Sigmoid colon (tissue), 6 donors: ENCODE measurements at regions not wholly inside any gene's neighbourhood (a gene's known extent, or its start where the extent isn't known, plus 50 kb on each side); places are given as distances from the start of the nearest gene placed in this dataset.

ENCODE experiments used
- DNase-seq: peaks from one replicate; pipeline ENCODE4 v3.0.0-alpha.2; 2019
- H3K27ac ChIP-seq, 4 donors: fragments of 200-600 bp; sonication (generic); one replicate each; pipeline ENCODE4 v1.5.1; 2016 to 2019; ENCODE audit warnings: mild to moderate bottlenecking in 1 of 4
- H3K27me3 ChIP-seq, 3 donors: fragments of 200-600 bp; sonication (generic); one replicate each; pipeline ENCODE4 v1.5.1; 2019; ENCODE audit warnings: mild to moderate bottlenecking in 1 of 3
- H3K36me3 ChIP-seq, 4 donors: fragments of 200-600 bp; sonication (generic); one replicate each; pipeline ENCODE4 v1.5.1; 2016 to 2019
- H3K4me1 ChIP-seq, 4 donors: fragments of 200-600 bp; sonication (generic); one replicate each; pipeline ENCODE4 v1.5.1; 2017 to 2019
- H3K4me3 ChIP-seq, 4 donors: fragments of 200-600 bp; sonication (generic); one replicate each; pipeline ENCODE4 v1.5.1; 2017 to 2019; ENCODE audit warnings: mild to moderate bottlenecking in 2 of 4, moderate library complexity in 1 of 4
- H3K9me3 ChIP-seq, 4 donors: fragments of 200-600 bp in 3 of 4; sonication (generic) in 3 of 4; one replicate each; pipeline versions ENCODE4 v1.5.1 to v1.6.1; 2013 to 2019
- CTCF ChIP-seq, 4 experiments: fragments of 450-650 bp in 3 of 4; fragments of 200-600 bp in 1 of 4; IDR thresholded peaks; one replicate each; pipeline ENCODE4 v1.5.1; 2016 to 2019; ENCODE audit warnings: antibody characterized with exemption in 4 of 4, mild to moderate bottlenecking in 3 of 4, moderate library complexity in 2 of 4
- EP300 ChIP-seq, 4 donors: sonication (generic); formaldehyde crosslinking; IDR thresholded peaks; one replicate each; pipeline ENCODE4 v1.6.1; 2017; ENCODE audit warnings: antibody characterized with exemption in 4 of 4
- POLR2A ChIP-seq, 2 donors: fragments of 450-650 bp; IDR thresholded peaks; one replicate each; pipeline ENCODE4 v1.6.1; 2016; ENCODE audit warnings: antibody characterized with exemption in 2 of 2, mild to moderate bottlenecking in 2 of 2, moderate library complexity in 2 of 2
- POLR2AphosphoS5 ChIP-seq, 4 donors: sonication (generic); formaldehyde crosslinking; IDR thresholded peaks; one replicate each; pipeline ENCODE4 v1.6.1; 2017; ENCODE audit warnings: antibody characterized with exemption in 4 of 4
- WGBS, 2 donors: extraction: QIAGEN DNeasy Blood & Tissue Kit; methylation state at CpG; one replicate each; pipeline ENCODE4 v1.1.7; 2013; 5-methylcytosine and 5-hydroxymethylcytosine counted together
- intact Hi-C: fragments of 100-400 bp; cut with DNase I; formaldehyde crosslinking; loops from one replicate; pipeline ENCODE4 v1.15.1; 2023
- donor health status: healthy with polysubstance abuse.
- donor health status: healthy.

GRCh38 chr10:6729071-6729774, 149.1 kb upstream of the PRKCQ start:
- 54 to 68% methylated on average over 6 of the region's 6 CpGs for WGBS, 2 donors
- H3K36me3 ChIP-seq: no peaks in the 10 kb centered on the region
- peaks cover 0 to 19% (median 2%) of the 10 kb centered on the region in 3 donors for H3K27me3 ChIP-seq
- TF ChIP-seq POLR2A (IDR thresholded peaks at IDR 0.05): no peak
- TF ChIP-seq EP300 (IDR thresholded peaks at IDR 0.05): no peak
- no peak for TF ChIP-seq POLR2AphosphoS5 (IDR thresholded peaks at IDR 0.05)
- TF ChIP-seq CTCF (IDR thresholded peaks at IDR 0.05): no peak
- H3K4me3 ChIP-seq: no peak overlapping the region
- DNase-seq: no peak
- no peak overlapping the region for H3K27ac ChIP-seq
- H3K9me3 ChIP-seq: no peaks in the 10 kb centered on the region
- intact Hi-C loops: no loop called here
- H3K4me1 ChIP-seq: no peaks in the 10 kb centered on the region

DNA sequence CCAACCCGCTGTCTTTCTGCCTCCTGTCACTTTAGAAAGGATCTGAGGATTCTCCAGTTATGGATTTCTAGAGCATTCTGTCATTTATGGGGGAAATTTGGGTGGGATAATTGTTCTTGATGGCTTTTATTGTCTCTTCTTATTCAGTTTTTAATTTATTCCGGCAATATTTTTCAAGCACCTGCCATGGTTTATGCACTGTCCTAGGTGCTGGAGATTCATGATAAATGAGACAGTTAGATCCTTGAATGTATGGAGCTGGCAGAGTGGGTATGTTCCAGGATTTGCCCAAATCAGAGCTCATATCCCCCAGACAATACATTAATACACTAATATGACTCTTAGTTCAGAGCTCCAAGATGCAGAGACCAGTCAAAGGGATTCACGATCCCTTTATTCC, 146.8 kb upstream of the PRKCQ start:
- no peaks in the 10 kb centered on the region for H3K36me3 ChIP-seq
- DNase-seq: no peak
- no peak overlapping the region for H3K4me3 ChIP-seq
- H3K4me1 ChIP-seq: peaks cover 0 to under 1% (median 0%) of the 10 kb centered on the region in 4 donors
- peaks cover 0 to 19% (median 2%) of the 10 kb centered on the region in 3 donors for H3K27me3 ChIP-seq
- H3K9me3 ChIP-seq: no peaks in the 10 kb centered on the region
- intact Hi-C loops: no loop called here
- TF ChIP-seq POLR2AphosphoS5 (IDR thresholded peaks at IDR 0.05): no peak
- no peak for TF ChIP-seq CTCF (IDR thresholded peaks at IDR 0.05)
- TF ChIP-seq POLR2A (IDR thresholded peaks at IDR 0.05): no peak
- WGBS, 2 donors: 90 to 92% methylated on average over 3 of the region's 3 CpGs
- H3K27ac ChIP-seq: no peak overlapping the region

DNA sequence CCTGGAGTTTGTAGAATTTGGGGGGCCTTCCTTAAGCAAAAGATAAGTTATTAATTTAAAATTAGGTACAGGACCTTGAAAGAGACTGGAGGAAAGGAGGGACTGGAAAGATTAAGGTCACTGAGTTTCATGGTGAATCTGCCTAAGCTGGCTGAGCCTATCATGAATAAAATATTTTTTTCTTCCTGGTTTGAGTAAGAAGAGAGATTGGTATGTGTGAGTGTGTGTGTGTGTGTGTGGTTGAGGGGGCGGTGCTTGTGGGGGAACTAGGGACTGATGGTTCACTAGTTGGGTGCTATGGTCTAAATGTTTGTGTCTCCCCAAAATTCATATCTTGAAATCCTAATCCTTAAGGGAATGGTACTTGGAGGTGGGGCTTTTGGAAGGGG, 142.5 kb upstream of the PRKCQ start:
- TF ChIP-seq POLR2AphosphoS5 (IDR thresholded peaks at IDR 0.05) (no peak), CTCF (IDR thresholded peaks at IDR 0.05) (no peak), POLR2A (IDR thresholded peaks at IDR 0.05) (no peak), EP300 (IDR thresholded peaks at IDR 0.05) (no peak)
- Histone ChIP-seq H3K4me3 (no peak overlapping the region), H3K4me1 (peaks cover 0 to 4% (median 0%) of the 10 kb centered on the region in 4 donors), H3K27me3 (peaks cover 0 to 14% (median 0%) of the 10 kb centered on the region in 3 donors), H3K27ac (peak overlapping the region; percentile 41 to 75 (median 66)), H3K9me3 (no peaks in the 10 kb centered on the region), H3K36me3 (no peaks in the 10 kb centered on the region)
- 84 to 87% methylated on average over 1 of the region's 1 CpG for WGBS, 2 donors
- DNase-seq: no peak
- intact Hi-C loops: no loop called here

DNA sequence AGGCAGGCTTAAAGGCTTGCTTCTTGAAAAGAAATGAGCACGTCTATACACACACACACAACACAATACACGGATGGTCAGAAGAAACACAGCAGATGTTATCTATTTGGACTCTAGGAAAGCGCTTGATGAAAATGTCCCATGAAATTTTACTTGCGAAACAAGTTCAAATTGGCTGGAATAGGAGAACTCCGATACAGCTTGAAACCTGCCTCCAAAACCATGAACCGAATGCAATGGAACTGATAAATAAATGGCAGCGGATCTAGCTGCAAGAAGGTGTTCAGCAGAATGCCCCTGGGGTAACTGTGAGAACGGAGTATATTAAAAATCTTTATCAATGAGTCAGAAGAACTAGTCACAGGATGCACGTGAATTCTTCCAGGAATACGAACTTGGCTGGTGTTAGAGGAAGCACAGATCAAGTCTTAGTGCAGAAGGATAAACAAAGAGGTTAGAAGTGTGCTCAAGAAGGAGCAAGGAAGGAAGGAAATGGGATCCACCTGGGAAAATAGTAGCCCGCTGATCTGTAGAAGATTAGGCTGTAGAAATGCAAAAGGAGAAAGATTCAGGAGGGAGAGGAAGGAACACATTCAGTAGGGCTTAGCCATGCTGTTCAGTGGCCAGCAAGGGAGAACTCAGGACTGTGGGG, 142.0 kb upstream of the PRKCQ start:
- no peaks in the 10 kb centered on the region for H3K36me3 ChIP-seq
- TF ChIP-seq CTCF (IDR thresholded peaks at IDR 0.05): no peak
- TF ChIP-seq POLR2AphosphoS5 (IDR thresholded peaks at IDR 0.05): peak in 3 of 4 donors; percentile 46 to 74 (median 58)
- peak in 1 of 4 donors; percentile 29 for TF ChIP-seq EP300 (IDR thresholded peaks at IDR 0.05)
- TF ChIP-seq POLR2A (IDR thresholded peaks at IDR 0.05): no peak
- H3K9me3 ChIP-seq: no peaks in the 10 kb centered on the region
- DNase-seq: no peak
- WGBS, 2 donors: 60 to 68% methylated on average over 11 of the region's 11 CpGs
- H3K27ac ChIP-seq: peak overlapping the region; percentile 63 to 75 (median 67)
- H3K4me3 ChIP-seq: no peak overlapping the region
- peaks cover 0 to 14% (median 0%) of the 10 kb centered on the region in 3 donors for H3K27me3 ChIP-seq
- intact Hi-C loops: no loop called here
- peaks cover 0 to 4% (median 0%) of the 10 kb centered on the region in 4 donors for H3K4me1 ChIP-seq
